PC-3 (cell line): ENCODE measurements at regions not wholly inside any gene's neighbourhood (a gene's known extent, or its start where the extent isn't known, plus 50 kb on each side); places are given as distances from the start of the nearest gene placed in this dataset.

Source experiments
- ATAC-seq: fragments of 200-7000 bp; cut with Tn5 transposase; 2 replicates; pipeline ENCODE4 v1.9.1; 2020; ENCODE audit warnings: mild to moderate bottlenecking, moderate library complexity
- BruUV-seq: library from RNA; stranded (reverse); fragments of 400-500 nt; replicated peaks from 2 replicates; lab custom pipeline; 2021; lab: Mats Ljungman, UMichigan
- CTCF ChIA-PET: fragments of 300-600 bp; sonication (Branson Sonifier 250); formaldehyde crosslinking; loops from one replicate; lab custom pipeline; 2022; ENCODE audit warnings: antibody characterized with exemption; lab: Charles Lee
- POLR2A ChIA-PET: fragments of 300-600 bp; sonication (Branson Sonifier 250); formaldehyde crosslinking; loops from one replicate; lab custom pipeline; 2022; ENCODE audit warnings: antibody characterized with exemption; ENCODE audit not compliant: unreplicated experiment; lab: Charles Lee
- DNase-seq: peaks from one replicate; pipeline ENCODE4 v3.0.0-alpha.2; 2015
- H2AFZ ChIP-seq: fragments of 300-600 bp; sonication (generic); 2 replicates; pipeline ENCODE4 v1.6.0; 2016; ENCODE audit warnings: antibody characterized with exemption, low read length
- H3F3A ChIP-seq: fragments of 300-600 bp; sonication (generic); one replicate; pipeline ENCODE4 v1.6.0; 2017; ENCODE audit warnings: antibody characterized with exemption, low read length, control low read depth, mild to moderate bottlenecking; ENCODE audit not compliant: unreplicated experiment
- H3K27ac ChIP-seq: fragments of 300-600 bp; sonication (generic); 2 replicates; pipeline ENCODE4 v1.5.1; 2016; ENCODE audit warnings: mild to moderate bottlenecking, low read length
- H3K27me3 ChIP-seq: fragments of 300-600 bp; sonication (generic); 2 replicates; pipeline ENCODE4 v1.6.1; 2016; ENCODE audit warnings: low read length, mixed read lengths
- H3K36me3 ChIP-seq: fragments of 300-600 bp; sonication (generic); 2 replicates; pipeline ENCODE4 v1.6.1; 2016; ENCODE audit warnings: low read depth, mixed run types, low read length, mixed read lengths
- H3K4me1 ChIP-seq: fragments of 300-600 bp; sonication (generic); 2 replicates; pipeline ENCODE4 v1.5.1; 2016; ENCODE audit warnings: low read length; ENCODE audit not compliant: insufficient read depth
- H3K4me2 ChIP-seq: fragments of 300-600 bp; sonication (generic); 2 replicates; pipeline ENCODE4 v1.6.0; 2016; ENCODE audit warnings: low read length
- H3K4me3 ChIP-seq: fragments of 300-600 bp; sonication (generic); 2 replicates; pipeline ENCODE4 v1.5.1; 2016; ENCODE audit warnings: mild to moderate bottlenecking, low read length, mixed read lengths
- H3K79me2 ChIP-seq: fragments of 300-600 bp; sonication (generic); 2 replicates; pipeline ENCODE4 v1.6.1; 2017; ENCODE audit warnings: low read length, mixed read lengths
- H3K9ac ChIP-seq: fragments of 300-600 bp; sonication (generic); 2 replicates; pipeline ENCODE4 v1.6.0; 2016; ENCODE audit warnings: mild to moderate bottlenecking, low read length
- H3K9me2 ChIP-seq: fragments of 300-600 bp; sonication (generic); replicated peaks from 2 replicates; pipeline ENCODE4 v1.6.1; 2016; ENCODE audit warnings: mixed run types, low read length, mixed read lengths
- H3K9me3 ChIP-seq: fragments of 300-600 bp; sonication (generic); 2 replicates; pipeline ENCODE4 v1.6.1; 2016; ENCODE audit warnings: low read length, mixed read lengths
- H4K20me1 ChIP-seq: fragments of 300-600 bp; sonication (generic); 2 replicates; pipeline ENCODE4 v1.6.1; 2016; ENCODE audit warnings: low read length, mixed read lengths
- EZH2 ChIP-seq: fragments of 300-600 bp; sonication (generic); IDR thresholded peaks from one replicate; pipeline ENCODE4 v1.6.1; 2017; ENCODE audit warnings: antibody characterized with exemption, mild to moderate bottlenecking, low read length; ENCODE audit not compliant: unreplicated experiment
- EZH2phosphoT487 ChIP-seq: fragments of 300-600 bp; sonication (generic); IDR thresholded peaks from 2 replicates; pipeline ENCODE4 v1.6.1; 2018; ENCODE audit warnings: mild to moderate bottlenecking, antibody characterized with exemption, low read length, borderline replicate concordance
- intact Hi-C: fragments of 100-400 bp; cut with micrococcal nuclease; formaldehyde crosslinking; loops from 2 replicates; pipeline ENCODE4 v1.9.0; 2023
- TF ChIP-seq, protein P1 (sequence below): fragments of 300-600 bp; sonication (generic); conservative IDR thresholded peaks from 2 replicates; pipeline ENCODE4 v1.5.1; 2017; ENCODE audit warnings: antibody characterized with exemption, low read depth, mild to moderate bottlenecking, low read length

- no peaks in the 10 kb centered on the region for H3K27me3 ChIP-seq
- no peak overlapping the region for H3K4me2 ChIP-seq
- no peak for ATAC-seq
- H3K79me2 ChIP-seq, result no peaks in the 10 kb centered on the region
- H3K9me3 ChIP-seq, result no peaks in the 10 kb centered on the region
- no peaks in the 10 kb centered on the region for H3K4me1 ChIP-seq
- ChIA-PET POLR2A (no interaction called here), CTCF (no interaction called here)
- no TSS peak for BruUV-seq
- H3K9me2 ChIP-seq, result no peaks in the 10 kb centered on the region
- H3F3A ChIP-seq, result no peaks in the 10 kb centered on the region
- H2AFZ ChIP-seq, result no peak overlapping the region
- no peak overlapping the region for H3K4me3 ChIP-seq
- TF ChIP-seq, protein P1, sequence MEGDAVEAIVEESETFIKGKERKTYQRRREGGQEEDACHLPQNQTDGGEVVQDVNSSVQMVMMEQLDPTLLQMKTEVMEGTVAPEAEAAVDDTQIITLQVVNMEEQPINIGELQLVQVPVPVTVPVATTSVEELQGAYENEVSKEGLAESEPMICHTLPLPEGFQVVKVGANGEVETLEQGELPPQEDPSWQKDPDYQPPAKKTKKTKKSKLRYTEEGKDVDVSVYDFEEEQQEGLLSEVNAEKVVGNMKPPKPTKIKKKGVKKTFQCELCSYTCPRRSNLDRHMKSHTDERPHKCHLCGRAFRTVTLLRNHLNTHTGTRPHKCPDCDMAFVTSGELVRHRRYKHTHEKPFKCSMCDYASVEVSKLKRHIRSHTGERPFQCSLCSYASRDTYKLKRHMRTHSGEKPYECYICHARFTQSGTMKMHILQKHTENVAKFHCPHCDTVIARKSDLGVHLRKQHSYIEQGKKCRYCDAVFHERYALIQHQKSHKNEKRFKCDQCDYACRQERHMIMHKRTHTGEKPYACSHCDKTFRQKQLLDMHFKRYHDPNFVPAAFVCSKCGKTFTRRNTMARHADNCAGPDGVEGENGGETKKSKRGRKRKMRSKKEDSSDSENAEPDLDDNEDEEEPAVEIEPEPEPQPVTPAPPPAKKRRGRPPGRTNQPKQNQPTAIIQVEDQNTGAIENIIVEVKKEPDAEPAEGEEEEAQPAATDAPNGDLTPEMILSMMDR, result no peak
- TF ChIP-seq EZH2 (no peak), EZH2phosphoT487 (no peak)
- no peak for DNase-seq
- no peaks in the 10 kb centered on the region for H3K36me3 ChIP-seq
- intact Hi-C loops, result no loop called here
- no peaks in the 10 kb centered on the region for H4K20me1 ChIP-seq
- no peak overlapping the region for H3K9ac ChIP-seq
- H3K27ac ChIP-seq, result no peak overlapping the region
These were observed 150.2 kb upstream of the LHCGR start for GRCh38 chr2:48905696-48906095.

GRCh38 chr2:48902521-48902920 is 147.0 kb upstream of the LHCGR start:
- no peaks in the 10 kb centered on the region for H3K9me2 ChIP-seq
- POLR2A ChIA-PET, result no interaction called here

DNA sequence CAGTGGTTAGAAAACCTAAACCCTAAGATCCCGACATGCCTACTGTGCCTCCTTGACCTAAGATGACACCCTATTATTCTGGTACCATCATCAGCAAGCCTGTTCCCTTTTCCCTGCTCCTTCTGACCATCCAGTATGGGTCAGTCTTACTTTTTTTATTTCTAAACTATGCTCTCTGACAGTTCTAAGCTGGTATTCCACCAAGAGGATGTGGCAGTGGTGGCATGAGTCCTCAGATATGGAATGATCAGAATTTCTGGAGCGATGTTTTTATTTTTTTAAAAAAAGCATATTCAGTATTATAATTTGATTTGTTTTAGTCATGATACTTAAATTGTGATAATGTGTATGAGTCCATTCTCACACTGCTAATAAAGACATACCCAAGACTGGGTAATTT is 145.9 kb upstream of the LHCGR start:
- ChIA-PET CTCF (no interaction called here), POLR2A (no interaction called here)
- Histone ChIP-seq H3K9me3 (no peaks in the 10 kb centered on the region), H4K20me1 (no peaks in the 10 kb centered on the region), H3F3A (no peaks in the 10 kb centered on the region), H3K79me2 (no peaks in the 10 kb centered on the region), H3K27me3 (no peaks in the 10 kb centered on the region), H3K9me2 (no peaks in the 10 kb centered on the region), H3K36me3 (no peaks in the 10 kb centered on the region), H3K4me2 (no peak overlapping the region), H3K4me3 (no peak overlapping the region), H3K9ac (no peak overlapping the region), H2AFZ (no peak overlapping the region), H3K4me1 (no peaks in the 10 kb centered on the region), H3K27ac (no peak overlapping the region)
- no TSS peak for BruUV-seq
- ATAC-seq, result no peak
- intact Hi-C loops, result no loop called here
- no peak for DNase-seq
- TF ChIP-seq EZH2phosphoT487 (no peak), EZH2 (no peak)
- TF ChIP-seq, protein P1, result no peak

More at GRCh38 chr2:48902521-48902920, 147.0 kb upstream of the LHCGR start:
- Histone ChIP-seq H2AFZ (no peak overlapping the region), H3K4me3 (no peak overlapping the region), H3K4me2 (no peak overlapping the region), H3K36me3 (no peaks in the 10 kb centered on the region), H3F3A (no peaks in the 10 kb centered on the region), H3K27me3 (no peaks in the 10 kb centered on the region), H3K9me3 (no peaks in the 10 kb centered on the region), H3K4me1 (no peaks in the 10 kb centered on the region), H3K79me2 (no peaks in the 10 kb centered on the region), H3K9ac (no peak overlapping the region), H3K27ac (no peak overlapping the region), H4K20me1 (no peaks in the 10 kb centered on the region)
- DNase-seq (no peak), ATAC-seq (no peak)
- BruUV-seq, result no TSS peak
- TF ChIP-seq EZH2 (no peak), EZH2phosphoT487 (no peak)
- TF ChIP-seq, protein P1, result no peak
- intact Hi-C loops, result no loop called here
- CTCF ChIA-PET, result no interaction called here
